GM18951 (cell line): ENCODE measurements at regions not wholly inside any gene's neighbourhood (a gene's known extent, or its start where the extent isn't known, plus 50 kb on each side); places are given as distances from the start of the nearest gene placed in this dataset.
"Not testable (repeated sequence)": the region's sequence is repeated elsewhere in the genome, so short reads cannot be mapped to it uniquely, and the experiment has no call there.

Experiments
- POLR2A ChIP-seq: IDR thresholded peaks from 4 replicates; pipeline ENCODE4 v1.6.1; 2011; ENCODE audit warnings: mild to moderate bottlenecking; ENCODE audit not compliant: insufficient read length, insufficient read depth; ENCODE audit errors: extremely low read depth
- in situ Hi-C: fragments of 300-500 bp; cut with MboI; formaldehyde crosslinking; loops from one replicate; pipeline ENCODE4 v1.12.0; 2022; ENCODE audit warnings: low sequenced_read_pairs, mixed read lengths, inconsistent platforms; ENCODE audit not compliant: unreplicated experiment

DNA sequence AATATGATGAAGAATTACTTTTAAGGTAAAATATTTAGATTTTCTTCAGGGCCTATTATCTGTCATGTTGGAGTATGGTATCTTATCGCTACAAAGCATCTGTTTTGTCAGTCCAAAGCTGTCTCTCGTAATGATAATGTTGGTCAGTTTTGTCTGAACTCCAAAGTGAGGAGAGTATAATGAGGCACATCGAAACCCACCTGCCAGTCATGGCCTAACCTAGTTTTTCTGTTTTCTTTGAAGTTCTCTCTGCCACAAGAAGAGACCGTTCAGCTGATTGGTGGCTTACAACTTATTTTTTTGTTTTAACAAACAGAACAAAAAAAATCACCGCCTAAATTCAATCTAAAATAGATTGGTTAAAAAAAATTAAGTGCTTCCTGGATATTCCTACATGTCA lies 1387.9 kb downstream of the RPIA start:
- TF ChIP-seq POLR2A: no peak
- in situ Hi-C loops: loop anchor here (25.0 kb wide), 1 partner anchor 967 kb away; no protein-coding TSS in a partner anchor

GRCh38 chr2:90087792-90088191 lies 1396.3 kb downstream of the RPIA start:
- in situ Hi-C loops: loop anchor here (25.0 kb wide), 1 partner anchor 975 kb away; no protein-coding TSS in a partner anchor

DNA sequence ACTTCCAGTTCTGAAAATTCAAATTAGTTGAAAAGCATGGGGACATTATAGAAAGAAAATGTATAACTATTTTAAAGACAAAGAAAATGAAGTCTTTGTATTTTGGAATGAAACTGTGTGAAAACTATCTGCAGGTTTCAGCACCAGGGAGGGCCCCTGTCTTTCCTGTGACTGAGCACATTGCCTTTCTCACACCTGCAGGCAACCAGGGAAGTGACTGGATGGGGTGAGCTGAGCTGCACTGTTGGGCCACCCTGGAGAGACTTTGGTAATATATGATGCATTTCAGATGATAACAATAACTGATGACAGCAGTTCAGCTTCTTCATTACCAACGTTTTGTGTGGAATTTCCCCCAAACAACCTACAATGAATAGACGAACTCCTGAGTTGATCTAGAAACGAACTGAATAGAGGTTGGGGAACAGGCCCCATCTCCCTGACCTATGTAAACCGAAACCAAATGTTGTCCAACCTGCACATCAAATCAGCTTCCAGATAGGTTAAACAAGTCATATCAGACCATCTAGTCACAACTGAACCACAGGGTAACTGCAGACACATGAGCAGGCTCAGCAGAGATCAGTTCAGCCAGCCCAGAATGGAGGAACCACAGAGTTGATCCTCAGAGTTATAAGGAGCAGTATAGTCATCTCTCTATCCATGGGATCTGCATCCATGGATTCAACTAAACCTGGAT lies 1402.2 kb downstream of the RPIA start:
- in situ Hi-C loops: loop anchor here (25.0 kb wide), 1 partner anchor 981 kb away; no protein-coding TSS in a partner anchor

- in situ Hi-C loops: loop anchor here (25.0 kb wide), 1 partner anchor 985 kb away; no protein-coding TSS in a partner anchor
These were observed 1406.1 kb downstream of the RPIA start for GRCh38 chr2:90097617-90098016.

GRCh38 chr2:90105142-90105541 lies 1413.7 kb downstream of the RPIA start:
- in situ Hi-C loops: not testable (repeated sequence)

- in situ Hi-C loops: not testable (repeated sequence)
These were observed 1431.9 kb downstream of the RPIA start for GRCh38 chr2:90123409-90123808.

DNA sequence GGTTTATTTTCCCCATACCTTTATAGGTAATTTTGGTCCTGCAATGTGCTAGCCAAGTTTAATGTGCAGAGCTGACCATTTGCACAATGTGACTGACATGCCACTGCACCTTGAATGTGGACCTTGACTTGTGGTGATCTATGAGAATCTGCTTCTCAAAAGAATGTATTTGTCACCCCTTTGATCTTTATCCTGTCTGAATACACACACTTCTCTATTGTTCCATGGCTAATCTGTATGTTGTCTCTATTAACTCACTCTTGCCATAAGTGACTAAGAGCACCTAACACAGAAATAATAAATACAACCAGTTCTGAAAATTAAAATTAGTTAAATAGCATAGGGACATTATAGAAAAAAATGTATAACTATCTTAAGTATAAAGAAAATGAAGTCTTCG lies 1447.6 kb downstream of the RPIA start:
- in situ Hi-C loops: not testable (repeated sequence)

GRCh38 chr2:90141558-90141957 lies 1450.1 kb downstream of the RPIA start:
- in situ Hi-C loops: not testable (repeated sequence)

- in situ Hi-C loops: loop anchor here (25.0 kb wide), 1 partner anchor 1115 kb away; no protein-coding TSS in a partner anchor
These were observed 1460.3 kb downstream of the RPIA start for GRCh38 chr2:90151805-90152204.

DNA sequence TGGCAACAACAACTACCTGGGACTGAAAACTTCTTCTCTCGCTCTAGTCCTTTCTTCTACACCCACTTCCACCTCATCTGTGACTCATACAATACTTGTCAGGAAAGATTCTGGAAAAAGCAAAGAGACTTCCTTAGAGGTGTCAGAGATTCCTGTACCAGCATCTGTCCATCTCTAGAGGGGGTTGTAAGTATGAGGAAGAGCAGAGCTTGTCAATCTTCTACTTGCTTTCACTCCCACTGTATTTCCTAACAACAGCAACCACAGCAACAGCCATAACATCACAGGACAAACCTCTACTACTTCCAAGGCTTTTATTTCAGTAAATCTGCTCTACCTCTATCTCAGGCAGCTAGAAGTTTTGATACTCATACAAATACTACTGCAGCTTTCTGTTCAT lies 1479.5 kb downstream of the RPIA start:
- in situ Hi-C loops: loop anchor here (25.0 kb wide), 1 partner anchor 1134 kb away; no protein-coding TSS in a partner anchor

DNA sequence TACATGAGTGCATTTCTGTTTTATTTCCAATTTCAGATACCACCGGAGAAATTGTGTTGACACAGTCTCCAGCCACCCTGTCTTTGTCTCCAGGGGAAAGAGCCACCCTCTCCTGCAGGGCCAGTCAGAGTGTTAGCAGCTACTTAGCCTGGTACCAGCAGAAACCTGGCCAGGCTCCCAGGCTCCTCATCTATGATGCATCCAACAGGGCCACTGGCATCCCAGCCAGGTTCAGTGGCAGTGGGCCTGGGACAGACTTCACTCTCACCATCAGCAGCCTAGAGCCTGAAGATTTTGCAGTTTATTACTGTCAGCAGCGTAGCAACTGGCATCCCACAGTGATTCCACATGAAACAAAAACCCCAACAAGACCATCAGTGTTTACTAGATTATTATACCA lies 1481.6 kb downstream of the RPIA start:
- in situ Hi-C loops: loop anchor here (25.0 kb wide), 1 partner anchor 1136 kb away; no protein-coding TSS in a partner anchor

DNA sequence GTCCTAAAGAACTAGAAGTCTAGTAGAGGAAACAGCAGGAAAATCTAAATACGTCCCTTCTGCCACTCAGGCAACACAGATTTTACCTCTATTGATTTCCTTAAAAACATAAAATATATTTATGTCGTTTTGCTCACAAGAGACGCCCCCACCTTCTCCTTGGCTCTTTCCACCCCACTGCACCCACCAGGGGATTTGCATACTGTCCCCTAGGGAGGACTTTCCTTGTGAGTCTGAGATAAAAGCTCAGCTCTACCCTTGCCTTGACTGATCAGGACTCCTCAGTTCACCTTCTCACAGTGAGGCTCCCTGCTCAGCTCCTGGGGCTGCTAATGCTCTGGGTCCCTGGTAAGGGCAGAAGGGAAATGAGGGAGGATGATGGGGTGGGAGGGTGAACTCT lies 1488.1 kb downstream of the RPIA start:
- in situ Hi-C loops: not testable (repeated sequence)

- TF ChIP-seq POLR2A: no peak
- in situ Hi-C loops: loop anchor here (25.0 kb wide), 1 partner anchor 180 kb away; no protein-coding TSS in a partner anchor
These were observed 1516.1 kb downstream of the RPIA start for GRCh38 chr2:90207454-90208058.

DNA sequence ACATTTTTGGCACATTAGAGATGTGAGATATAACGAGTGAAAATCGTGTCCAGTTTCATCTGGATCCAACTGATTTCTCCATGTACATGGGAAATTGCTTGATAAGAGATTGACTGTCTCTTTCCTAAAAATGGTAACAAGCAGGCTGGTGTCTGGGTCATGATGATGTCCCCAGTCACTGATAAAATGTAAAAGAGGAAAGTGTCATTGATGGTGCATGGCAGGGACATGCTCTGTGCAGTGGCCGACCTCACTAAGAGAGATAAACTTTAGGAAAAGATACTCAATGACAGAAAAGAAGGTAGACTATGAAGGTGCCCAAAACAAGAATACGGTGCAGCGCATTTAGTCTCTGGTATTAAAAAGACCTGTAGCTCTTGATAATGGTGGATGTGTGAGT lies 1517.5 kb downstream of the RPIA start:
- in situ Hi-C loops: loop anchor here (25.0 kb wide), 1 partner anchor 178 kb away; no protein-coding TSS in a partner anchor
- no peak for TF ChIP-seq POLR2A

GRCh38 chr2:90209806-90210205 lies 1518.3 kb downstream of the RPIA start:
- TF ChIP-seq POLR2A: no peak
- in situ Hi-C loops: loop anchor here (25.0 kb wide), 1 partner anchor 177 kb away; no protein-coding TSS in a partner anchor

DNA sequence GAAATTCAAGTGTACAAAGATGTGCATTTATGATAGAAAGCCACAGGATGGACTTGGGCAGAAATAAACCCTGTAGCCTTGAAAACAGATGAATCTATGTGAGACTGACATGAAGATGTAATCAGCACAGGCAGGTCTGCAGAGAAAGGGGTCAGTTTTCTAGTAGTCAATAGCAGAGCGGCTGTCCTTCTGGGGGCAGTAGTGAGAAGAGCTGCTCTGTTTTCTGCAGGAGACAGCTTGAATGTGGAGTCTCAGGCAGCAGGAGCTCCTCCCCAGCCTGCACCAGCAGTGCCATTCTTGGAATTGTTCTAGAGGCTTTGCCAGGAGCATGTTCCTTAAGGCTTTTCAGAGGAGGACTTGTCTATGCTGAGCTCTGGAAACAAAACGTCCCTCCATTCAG lies 1524.4 kb downstream of the RPIA start:
- in situ Hi-C loops: loop anchor here (25.0 kb wide), 1 partner anchor 171 kb away; no protein-coding TSS in a partner anchor

GRCh38 chr2:90216801-90217200 lies 1525.3 kb downstream of the RPIA start:
- in situ Hi-C loops: loop anchor here (25.0 kb wide), 1 partner anchor 170 kb away; no protein-coding TSS in a partner anchor

DNA sequence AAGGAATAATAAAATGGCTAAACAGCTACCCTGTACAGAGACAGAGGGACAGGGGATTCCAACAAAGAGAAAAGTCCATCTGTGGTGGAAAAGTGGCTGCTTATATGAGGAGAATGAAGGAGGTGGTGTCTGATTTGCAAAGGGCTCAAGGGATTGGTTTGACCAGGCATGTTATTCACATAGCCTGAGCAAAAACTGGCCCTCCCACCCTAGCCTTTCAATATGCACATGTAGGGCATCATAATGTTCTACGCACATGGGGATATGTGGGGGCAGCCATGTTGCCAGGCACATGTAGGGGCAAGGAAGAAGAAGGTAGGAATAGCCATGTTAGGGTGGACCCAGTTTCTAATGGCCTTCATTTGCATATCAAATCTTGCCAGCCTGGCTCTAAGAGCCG lies 1527.1 kb downstream of the RPIA start:
- in situ Hi-C loops: loop anchor here (25.0 kb wide), 1 partner anchor 169 kb away; no protein-coding TSS in a partner anchor

- in situ Hi-C loops: loop anchor here (25.0 kb wide), 1 partner anchor 167 kb away; no protein-coding TSS in a partner anchor
These were observed 1529.3 kb downstream of the RPIA start for GRCh38 chr2:90220623-90221299.
